Bone marrow (tissue), 2 donors: ENCODE measurements at regions not wholly inside any gene's neighbourhood (a gene's known extent, or its start where the extent isn't known, plus 50 kb on each side); places are given as distances from the start of the nearest gene placed in this dataset.
"Not testable (repeated sequence)": the region's sequence is repeated elsewhere in the genome, so short reads cannot be mapped to it uniquely, and the experiment has no call there.

ENCODE experiments used
- DNase-seq, 2 donors: peaks; one replicate each; lab custom pipeline; 2025; lab: John Stamatoyannopoulos, UW

DNA sequence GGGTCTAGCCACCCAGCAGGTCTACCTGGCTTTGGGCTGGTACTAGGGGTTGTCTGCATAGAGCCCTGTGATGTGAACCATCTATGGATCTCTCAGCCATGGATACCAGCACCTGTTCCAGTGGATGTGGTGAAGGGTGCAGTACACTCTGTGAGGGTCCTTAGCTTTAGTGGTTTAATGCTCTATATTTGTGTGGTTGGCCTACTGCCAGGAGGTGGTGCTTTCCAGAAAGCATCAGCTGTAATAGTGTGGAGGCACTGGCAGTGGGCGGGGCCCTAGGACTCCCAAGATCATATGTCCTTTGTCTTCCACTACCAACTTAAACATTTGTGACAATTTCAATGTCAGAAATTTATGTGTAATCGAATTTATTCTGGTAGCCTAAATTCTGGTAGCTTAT is 1065.1 kb downstream of the RPIA start:
- DNase-seq, result not testable (repeated sequence)

DNA sequence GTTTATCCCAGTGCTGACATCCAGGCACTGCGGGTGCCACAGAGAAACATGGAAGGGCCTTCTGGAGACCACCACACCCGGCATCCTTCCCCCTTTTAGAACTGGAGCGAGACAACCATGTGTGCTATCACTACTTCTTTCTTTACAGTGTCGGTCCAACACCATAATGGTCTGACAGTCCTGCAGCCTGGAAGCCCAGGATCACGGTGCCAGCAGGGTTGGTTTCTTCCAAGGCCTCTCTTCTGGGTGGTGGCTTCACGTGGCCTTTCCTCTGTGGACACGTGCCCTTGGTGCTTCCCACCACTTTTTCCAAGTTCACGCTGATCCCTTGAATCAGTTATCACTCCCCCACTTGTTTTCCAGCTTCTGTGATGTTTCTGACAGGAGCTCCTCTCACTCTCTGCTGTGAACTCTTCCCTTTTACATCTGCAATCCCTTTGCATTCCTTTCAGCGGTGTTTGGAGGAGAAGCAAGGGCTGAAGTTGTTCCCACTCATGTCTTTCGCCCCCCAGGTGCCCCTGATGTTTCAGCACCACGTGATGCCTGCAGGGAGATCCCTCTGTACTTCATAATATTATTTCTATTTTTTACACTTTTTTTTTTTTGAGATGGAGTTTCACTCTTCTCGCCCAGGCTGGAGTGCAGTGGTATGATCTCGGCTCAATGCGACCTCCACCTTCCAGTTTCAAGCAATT is 1067.0 kb downstream of the RPIA start:
- DNase-seq, result not testable (repeated sequence)

DNA sequence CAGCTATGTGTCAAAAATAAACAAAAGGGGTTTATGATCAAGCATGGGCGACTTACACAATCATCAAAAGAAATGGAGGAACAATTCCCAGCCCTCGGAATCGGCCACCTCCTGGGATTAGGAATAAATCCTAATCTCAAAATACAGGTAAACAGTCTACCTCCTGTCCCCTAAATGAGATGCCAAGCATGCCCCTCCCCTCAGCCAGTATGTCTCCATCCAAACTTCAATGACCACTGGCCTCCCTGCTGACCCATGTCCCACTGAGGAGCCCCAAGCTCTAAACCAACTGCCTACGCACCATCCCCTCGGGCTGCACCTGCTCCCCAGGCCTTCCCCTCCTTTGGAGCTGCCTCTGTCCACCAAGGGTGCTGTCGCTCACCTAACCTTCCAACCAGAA is 1069.3 kb downstream of the RPIA start:
- DNase-seq, result not testable (repeated sequence)

DNA sequence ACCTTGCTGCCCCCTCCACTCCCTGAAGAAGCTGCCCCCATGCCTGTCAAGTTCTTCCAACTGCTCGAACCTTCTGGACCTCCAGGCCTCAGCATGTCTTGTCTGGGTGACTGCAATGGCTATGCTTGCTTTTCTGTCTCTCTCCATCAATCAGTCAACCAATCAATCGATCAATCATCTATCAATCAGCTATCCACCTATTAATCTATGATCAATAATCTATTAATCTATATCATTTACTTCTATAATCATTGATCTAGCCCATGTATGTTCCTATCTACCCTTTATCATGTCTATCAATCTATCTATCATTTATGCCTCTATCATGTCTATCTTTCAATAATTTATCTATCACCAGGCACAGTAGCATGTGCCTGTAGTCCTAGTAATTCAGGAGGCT is 1069.7 kb downstream of the RPIA start:
- DNase-seq, result not testable (repeated sequence)

DNA sequence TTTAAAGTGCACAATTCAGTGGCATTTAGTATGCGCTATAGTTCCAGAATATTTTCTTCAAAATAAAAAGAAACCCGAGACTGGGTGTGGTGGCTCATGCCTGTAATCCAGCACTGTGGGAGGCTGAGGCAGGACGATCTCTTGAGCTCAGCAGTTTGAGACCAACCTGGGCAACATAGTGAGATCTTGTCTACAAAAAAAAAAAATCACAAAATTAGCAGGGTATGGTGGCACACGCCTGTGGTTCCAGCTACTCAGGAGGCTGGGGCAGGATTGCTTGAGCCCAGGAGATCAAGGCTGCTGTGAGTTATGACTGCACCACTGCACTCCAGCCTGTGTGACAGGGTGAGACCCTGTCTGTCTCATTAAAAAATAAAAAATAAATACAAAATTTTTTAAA is 1070.4 kb downstream of the RPIA start:
- not testable (repeated sequence) for DNase-seq

DNA sequence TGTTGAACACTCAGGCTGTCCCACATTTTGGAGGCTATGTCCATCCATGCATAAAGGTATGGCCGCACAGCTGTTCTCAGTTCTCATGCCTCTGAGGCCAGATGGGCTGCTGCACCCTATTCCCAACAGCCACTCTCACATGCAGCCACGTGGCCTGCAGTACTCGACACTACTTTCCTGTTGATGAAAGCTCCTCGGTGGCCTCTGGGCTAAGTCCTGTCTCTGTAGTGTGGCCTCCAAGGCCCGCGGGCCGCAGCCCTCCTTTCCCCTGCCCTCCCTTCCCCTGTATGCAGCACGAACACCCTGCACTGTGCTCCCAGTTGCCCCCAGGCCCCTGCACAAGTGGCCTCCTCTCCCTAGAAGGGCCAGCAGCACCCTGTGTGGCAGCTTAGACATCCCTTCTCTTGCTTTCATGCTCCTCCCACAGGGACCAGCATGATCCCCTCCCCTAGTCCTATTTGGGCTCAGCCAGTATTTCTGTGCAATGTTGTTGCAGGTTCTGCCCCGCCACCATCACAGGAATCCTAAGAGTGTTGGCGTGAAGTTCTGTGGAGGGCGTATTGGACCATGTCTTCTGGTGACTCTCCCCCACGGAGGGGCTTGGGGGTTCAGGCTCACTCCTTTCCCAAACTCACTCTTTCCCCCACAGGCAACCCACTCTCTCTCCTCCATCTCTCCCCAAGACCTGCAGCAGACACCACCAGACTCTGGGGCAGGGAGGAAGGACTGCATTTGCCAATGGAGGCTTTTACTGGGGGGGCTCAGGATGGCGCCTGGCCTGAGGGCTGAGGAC is 1071.2 kb downstream of the RPIA start:
- DNase-seq, result not testable (repeated sequence)

DNA sequence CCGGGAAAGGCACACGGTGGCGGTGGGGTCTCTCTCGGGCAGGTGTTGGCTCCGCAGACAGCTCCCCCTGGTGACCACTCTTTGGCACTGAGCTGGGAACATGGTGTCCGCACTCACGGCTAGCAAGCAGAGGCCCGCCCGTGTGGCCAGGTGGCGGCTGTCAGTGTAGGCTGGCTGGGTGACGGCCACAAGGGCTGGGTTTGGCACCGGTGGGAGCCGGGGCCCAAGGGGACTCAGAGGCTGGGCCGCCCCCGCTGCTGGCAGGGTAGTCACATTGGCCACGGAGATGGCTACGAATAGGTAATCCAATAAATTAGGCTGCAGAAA is 1071.7 kb downstream of the RPIA start:
- no peak for DNase-seq

DNA sequence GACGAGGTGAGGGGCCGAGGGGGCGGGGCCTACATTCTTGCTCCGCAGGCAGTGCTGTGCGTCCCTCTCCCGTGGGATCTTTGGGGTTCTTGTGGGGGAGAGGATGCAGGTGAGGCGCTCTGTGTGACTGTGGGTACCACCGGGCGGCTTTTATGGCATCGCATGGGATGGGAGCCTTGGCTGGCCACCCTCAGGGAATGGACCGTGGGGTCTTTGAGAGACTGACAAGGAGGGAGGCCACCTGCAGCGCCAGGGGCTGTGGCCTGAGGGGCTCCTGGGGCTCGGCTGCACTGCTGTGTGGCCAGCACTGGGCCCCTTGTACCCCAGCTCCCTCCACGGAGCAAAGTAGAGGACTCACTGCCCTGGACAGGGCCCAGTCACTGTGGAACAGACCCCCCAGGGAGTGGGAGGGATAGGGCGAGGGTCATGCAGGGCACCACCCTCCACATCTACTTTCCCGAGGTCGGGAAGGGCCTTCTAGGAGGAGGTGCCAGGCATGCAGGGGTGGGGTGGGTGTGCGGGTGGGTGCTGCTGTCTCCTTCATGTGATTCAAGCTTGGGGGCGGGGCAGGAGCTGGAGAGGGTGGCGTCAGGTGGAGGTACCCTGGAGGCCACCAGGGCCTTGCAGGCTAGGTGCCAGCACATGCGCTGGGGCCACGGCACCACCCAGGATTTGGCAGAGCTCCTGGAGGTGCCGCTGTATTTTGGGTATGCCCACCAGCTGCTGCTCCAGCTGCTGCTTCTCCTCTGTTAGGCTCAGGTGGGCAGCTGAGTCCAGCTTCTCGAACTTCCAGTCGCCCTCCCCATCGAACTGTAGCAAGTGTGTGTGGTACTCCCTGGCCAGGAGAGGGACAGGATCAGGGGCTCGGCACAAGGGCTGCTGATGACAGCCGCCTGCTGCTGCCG is 1072.4 kb downstream of the RPIA start:
- DNase-seq, result no peak

GRCh38 chr2:89764571-89765360 is 1073.3 kb downstream of the RPIA start:
- DNase-seq, result not testable (repeated sequence)

GRCh38 chr2:89765361-89765718 is 1073.9 kb downstream of the RPIA start:
- DNase-seq, result not testable (repeated sequence)

DNA sequence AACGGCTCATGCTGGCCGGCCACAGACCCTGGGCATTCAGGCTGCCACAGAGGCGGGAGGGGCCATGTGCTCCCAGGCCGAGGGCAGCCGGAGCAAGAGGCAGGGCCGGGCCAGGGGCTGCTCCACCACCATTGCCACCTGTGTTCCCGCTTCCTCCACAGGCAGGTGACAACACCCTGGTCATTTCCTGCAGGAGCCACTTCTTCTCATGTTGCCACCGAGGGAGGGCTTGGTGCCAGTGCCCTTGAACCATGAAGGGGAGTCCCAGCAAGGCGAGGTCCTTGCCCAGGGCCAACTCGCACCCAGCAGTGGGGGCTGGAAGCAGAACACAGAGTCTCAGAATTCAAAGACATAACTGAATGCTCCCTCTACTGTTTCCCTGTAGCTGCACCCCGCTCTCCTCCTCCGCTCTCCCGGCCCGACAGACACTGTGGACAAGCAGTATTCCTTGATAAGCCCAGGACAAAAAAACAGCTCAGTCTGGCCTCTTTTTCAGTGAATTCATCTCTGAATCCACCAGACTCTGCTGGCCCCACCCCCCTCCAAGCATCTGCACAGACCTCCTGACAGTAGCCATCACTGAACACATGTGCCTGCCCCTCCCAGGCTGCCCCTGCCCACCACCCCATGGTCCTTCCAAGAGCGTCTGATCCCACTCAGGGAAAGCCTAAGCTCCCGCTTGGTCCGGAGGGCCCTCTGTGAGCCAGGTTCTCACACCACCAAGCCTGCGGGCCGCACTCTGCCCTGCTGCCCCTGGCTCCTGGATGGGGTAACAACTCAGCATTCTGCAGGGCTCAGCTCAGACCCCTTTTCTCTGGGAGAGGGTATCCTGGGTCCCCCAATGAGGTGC is 1074.9 kb downstream of the RPIA start:
- not testable (repeated sequence) for DNase-seq

GRCh38 chr2:89767058-89767457 is 1075.6 kb downstream of the RPIA start:
- DNase-seq, result not testable (repeated sequence)

DNA sequence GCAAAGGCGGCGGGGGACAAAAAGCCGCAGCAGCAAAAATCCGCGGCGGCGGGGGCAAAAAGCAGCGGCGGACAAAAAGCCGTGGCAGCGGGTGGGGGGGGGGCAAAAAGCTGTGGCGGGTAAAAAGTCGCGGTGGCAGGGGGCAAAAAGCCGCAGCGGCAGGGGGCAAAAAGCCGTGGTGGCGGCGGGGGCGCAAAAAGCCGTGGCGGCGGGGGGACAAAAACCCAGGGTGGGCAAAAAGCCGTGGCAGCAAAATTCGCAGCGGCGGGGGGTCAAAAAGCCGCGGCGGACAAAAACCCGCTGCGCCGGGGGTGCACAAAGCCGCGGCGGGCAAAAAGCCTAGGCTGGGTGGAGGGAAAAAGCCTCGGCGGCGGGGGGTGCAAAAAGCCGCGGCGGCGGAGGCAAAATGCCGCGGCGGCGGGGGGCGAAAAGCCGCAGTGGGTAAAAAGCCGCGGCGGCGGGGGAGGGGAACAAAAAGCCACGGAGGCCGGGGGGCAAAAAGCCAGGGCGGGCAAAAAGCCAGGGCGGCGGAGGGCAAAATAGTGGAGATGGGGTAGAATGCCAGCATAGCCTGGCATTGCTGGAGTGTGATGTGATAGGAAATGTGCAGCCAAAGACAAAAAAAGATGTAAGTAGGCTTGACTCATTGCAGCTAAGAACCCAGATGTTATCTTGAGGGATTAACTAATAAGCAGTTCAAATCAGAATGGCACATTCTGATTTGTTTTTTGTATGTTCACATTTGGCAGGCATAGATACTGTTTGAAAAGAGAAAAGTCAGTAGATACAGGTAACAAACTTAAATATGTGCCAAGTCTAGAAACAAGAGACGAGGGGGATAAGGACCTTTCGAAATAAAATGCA is 1076.3 kb downstream of the RPIA start:
- DNase-seq, result no peak

GRCh38 chr2:89775885-89776284 is 1084.4 kb downstream of the RPIA start:
- no peak for DNase-seq

DNA sequence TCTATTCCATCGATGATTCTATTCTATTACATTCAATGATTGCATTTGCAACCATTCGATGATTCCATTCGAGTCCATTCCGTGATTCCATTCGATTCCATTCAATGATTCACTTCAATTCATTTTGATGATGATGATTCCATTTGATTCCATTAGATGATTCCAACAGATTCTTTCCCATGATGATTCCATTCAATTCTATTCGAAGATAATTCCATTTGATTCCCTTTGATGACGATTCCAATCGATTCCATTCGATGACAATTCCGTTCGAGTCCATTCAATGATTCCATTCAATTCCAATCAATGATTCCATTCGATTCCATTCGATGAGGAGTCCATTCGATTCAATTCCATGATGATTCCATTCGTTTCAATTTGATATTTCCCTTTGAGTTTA is 1088.8 kb downstream of the RPIA start:
- no peak for DNase-seq

DNA sequence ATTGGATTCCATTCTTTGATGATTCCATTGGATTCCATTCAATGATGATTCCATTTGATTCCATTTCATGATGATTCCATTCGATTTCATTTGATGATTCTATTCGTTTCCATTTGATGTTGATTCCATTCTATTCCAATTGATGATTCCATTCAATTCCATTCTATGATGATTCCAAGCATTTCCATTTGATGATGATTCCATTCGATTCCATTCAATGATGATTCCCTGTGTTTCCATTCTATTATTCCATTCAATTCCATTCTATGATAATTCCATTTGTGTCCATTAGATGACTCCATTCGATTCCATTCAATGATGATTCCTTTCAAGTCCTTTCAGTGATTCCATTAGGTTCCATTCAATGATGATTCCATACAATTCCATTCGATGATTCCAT is 1090.5 kb downstream of the RPIA start:
- no peak for DNase-seq

GRCh38 chr2:89784960-89785359 is 1093.5 kb downstream of the RPIA start:
- no peak for DNase-seq

- not testable (repeated sequence) for DNase-seq
Observed at GRCh38 chr2:89785528-89785927, 1094.1 kb downstream of the RPIA start.

DNA sequence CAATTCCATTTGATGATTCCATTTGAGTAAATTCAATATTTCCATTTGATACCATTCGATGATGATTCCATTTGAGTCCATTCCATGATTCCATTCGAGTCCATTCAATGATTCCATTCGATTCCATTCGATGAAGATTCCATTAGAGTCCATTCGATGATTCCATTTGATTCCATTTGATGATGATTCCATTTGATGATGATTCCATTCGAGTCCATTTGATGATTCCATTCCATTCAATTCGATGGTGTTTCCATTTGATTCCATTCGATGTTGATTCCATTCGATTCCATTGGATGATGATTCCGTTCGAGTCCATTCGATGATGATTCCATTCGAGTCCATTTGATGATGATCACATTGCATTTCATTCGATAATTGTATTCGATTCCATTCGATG is 1095.2 kb downstream of the RPIA start:
- DNase-seq, result not testable (repeated sequence)

GRCh38 chr2:89795530-89795929 is 1104.1 kb downstream of the RPIA start:
- not testable (repeated sequence) for DNase-seq
